Thyroid gland (tissue), 4 donors: ENCODE measurements at regions not wholly inside any gene's neighbourhood (a gene's known extent, or its start where the extent isn't known, plus 50 kb on each side); places are given as distances from the start of the nearest gene placed in this dataset.
A peak's percentile ranks its signal among the peaks of the same experiment; 100 is the strongest.

Source experiments
- DNase-seq, 2 donors: peaks; one replicate each; pipeline ENCODE4 v3.0.0-alpha.2; 2019
- H3K27ac ChIP-seq, 3 donors: fragments of 200-600 bp; sonication (generic); 1 replicate in 2 of 3; 2 replicates in 1 of 3; pipeline ENCODE4 v1.5.1; 2016 to 2019; ENCODE audit warnings: mild to moderate bottlenecking in 1 of 3, moderate library complexity in 1 of 3
- H3K27me3 ChIP-seq: fragments of 200-600 bp; sonication (generic); one replicate; pipeline ENCODE4 v1.5.1; 2019
- H3K36me3 ChIP-seq, 2 donors: fragments of 200-600 bp; sonication (generic); one replicate each; pipeline ENCODE4 v1.5.1; 2016 to 2019
- H3K4me1 ChIP-seq, 2 donors: fragments of 200-600 bp; sonication (generic); one replicate each; pipeline ENCODE4 v1.5.1; 2017 to 2019
- H3K4me3 ChIP-seq, 3 donors: fragments of 200-600 bp; sonication (generic); replicated peaks in 1 of 3; 1 replicate in 2 of 3; 2 replicates in 1 of 3; pipeline ENCODE4 v1.5.1; 2016; ENCODE audit warnings: mild to moderate bottlenecking in 1 of 3
- H3K9me3 ChIP-seq: fragments of 200-600 bp; sonication (generic); one replicate; pipeline ENCODE4 v1.5.1; 2017
- CTCF ChIP-seq, 6 experiments: fragments of 200-600 bp in 3 of 6; fragments of 450-650 bp in 3 of 6; sonication (generic) in 3 of 6; IDR thresholded peaks; one replicate each; pipeline ENCODE4 v1.5.1; 2016 to 2019; ENCODE audit warnings: antibody characterized with exemption in 6 of 6, mild to moderate bottlenecking in 2 of 6, inconsistent platforms in 1 of 6, moderate library complexity in 1 of 6
- POLR2A ChIP-seq, 2 donors: fragments of 450-650 bp; IDR thresholded peaks; one replicate each; pipeline ENCODE4 v1.6.1; 2017; ENCODE audit warnings: antibody characterized with exemption in 2 of 2, mild to moderate bottlenecking in 2 of 2, moderate library complexity in 1 of 2
- WGBS, 2 donors: methylation state at CpG; one replicate each; pipeline ENCODE4 v1.1.5; 2017; 5-methylcytosine and 5-hydroxymethylcytosine counted together
- intact Hi-C: fragments of 100-400 bp; cut with DNase I; formaldehyde crosslinking; loops from one replicate; pipeline ENCODE4 v1.15.1; 2023

GRCh38 chr2:46839045-46839444, 76.6 kb downstream of the MCFD2 start:
- TF ChIP-seq POLR2A (IDR thresholded peaks at IDR 0.05) (no peak), CTCF (IDR thresholded peaks at IDR 0.05) (no peak)

GRCh38 chr2:46837704-46838103, 77.9 kb downstream of the MCFD2 start:
- 90 to 97% methylated on average over 5 of the region's 5 CpGs for WGBS, 2 donors
- peaks cover 7 to 12% of the 10 kb centered on the region in 2 donors for H3K4me1 ChIP-seq
- H3K27ac ChIP-seq = no peak overlapping the region

More at GRCh38 chr2:46839045-46839444, 76.6 kb downstream of the MCFD2 start:
- peaks cover 7 to 12% of the 10 kb centered on the region in 2 donors for H3K4me1 ChIP-seq
- intact Hi-C loops = no loop called here
- WGBS, 2 donors = 57 to 63% methylated on average over 3 of the region's 3 CpGs
- H3K4me3 ChIP-seq = no peak overlapping the region
- H3K9me3 ChIP-seq = no peaks in the 10 kb centered on the region
- H3K27me3 ChIP-seq = no peaks in the 10 kb centered on the region
- H3K27ac ChIP-seq = no peak overlapping the region
- DNase-seq = no peak
- H3K36me3 ChIP-seq = no peaks in the 10 kb centered on the region

GRCh38 chr2:46837112-46837454, 78.5 kb downstream of the MCFD2 start:
- intact Hi-C loops = no loop called here
- H3K36me3 ChIP-seq = no peaks in the 10 kb centered on the region
- no peak for TF ChIP-seq CTCF (IDR thresholded peaks at IDR 0.05)
- no peak for TF ChIP-seq POLR2A (IDR thresholded peaks at IDR 0.05)
- H3K4me1 ChIP-seq = peaks cover 7 to 12% of the 10 kb centered on the region in 2 donors
- no peak overlapping the region for H3K27ac ChIP-seq
- 90 to 96% methylated on average over 10 of the region's 10 CpGs for WGBS, 2 donors
- DNase-seq = no peak
- H3K27me3 ChIP-seq = no peaks in the 10 kb centered on the region
- H3K9me3 ChIP-seq = no peaks in the 10 kb centered on the region
- no peak overlapping the region for H3K4me3 ChIP-seq

More at GRCh38 chr2:46837704-46838103, 77.9 kb downstream of the MCFD2 start:
- H3K9me3 ChIP-seq = no peaks in the 10 kb centered on the region
- H3K27me3 ChIP-seq = no peaks in the 10 kb centered on the region
- intact Hi-C loops = no loop called here
- no peak overlapping the region for H3K4me3 ChIP-seq
- TF ChIP-seq CTCF (IDR thresholded peaks at IDR 0.05) = no peak
- TF ChIP-seq POLR2A (IDR thresholded peaks at IDR 0.05) = no peak
- H3K36me3 ChIP-seq = no peaks in the 10 kb centered on the region
- DNase-seq = no peak

GRCh38 chr2:46836295-46837111, 79.1 kb downstream of the MCFD2 start:
- Histone ChIP-seq H3K36me3 (no peaks in the 10 kb centered on the region), H3K9me3 (no peaks in the 10 kb centered on the region), H3K4me1 (peaks cover 7 to 12% of the 10 kb centered on the region in 2 donors), H3K27me3 (no peaks in the 10 kb centered on the region), H3K27ac (peak overlapping the region in 2 of 3 donors; percentile 21 to 28), H3K4me3 (no peak overlapping the region)
- DNase-seq = peak; percentile 89 to 90
- WGBS, 2 donors = 47 to 62% methylated on average over 9 to 12 of the region's 12 CpGs
- TF ChIP-seq POLR2A (IDR thresholded peaks at IDR 0.05) = no peak
- TF ChIP-seq CTCF (IDR thresholded peaks at IDR 0.05) = no peak
- intact Hi-C loops = no loop called here

GRCh38 chr2:46835520-46835919, 80.1 kb downstream of the MCFD2 start:
- intact Hi-C loops = no loop called here
- H3K27ac ChIP-seq = no peak overlapping the region
- H3K27me3 ChIP-seq = no peaks in the 10 kb centered on the region
- no peaks in the 10 kb centered on the region for H3K9me3 ChIP-seq
- TF ChIP-seq POLR2A (IDR thresholded peaks at IDR 0.05) = no peak
- TF ChIP-seq CTCF (IDR thresholded peaks at IDR 0.05) = no peak
- 86 to 96% methylated on average over 6 of the region's 6 CpGs for WGBS, 2 donors
- H3K4me3 ChIP-seq = no peak overlapping the region
- no peaks in the 10 kb centered on the region for H3K36me3 ChIP-seq
- DNase-seq = no peak
- H3K4me1 ChIP-seq = peaks cover 7 to 12% of the 10 kb centered on the region in 2 donors
